Vagina (tissue), 2 donors: ENCODE measurements at regions not wholly inside any gene's neighbourhood (a gene's known extent, or its start where the extent isn't known, plus 50 kb on each side); places are given as distances from the start of the nearest gene placed in this dataset.

Source experiments
- CTCF ChIP-seq, 3 experiments: fragments of 450-650 bp in 2 of 3; fragments of 200-600 bp in 1 of 3; sonication (generic) in 1 of 3; IDR thresholded peaks; one replicate each; pipeline ENCODE4 v1.5.1; 2017 to 2019; ENCODE audit warnings: antibody characterized with exemption in 3 of 3, mild to moderate bottlenecking in 2 of 3, moderate library complexity in 2 of 3
- POLR2A ChIP-seq, 2 donors: fragments of 450-650 bp; IDR thresholded peaks; one replicate each; pipeline ENCODE4 v1.6.1; 2017; ENCODE audit warnings: antibody characterized with exemption in 2 of 2, mild to moderate bottlenecking in 2 of 2, moderate library complexity in 2 of 2

GRCh38 chr16:80191928-80192327 is 348.9 kb upstream of the DYNLRB2 start:
- TF ChIP-seq CTCF (IDR thresholded peaks at IDR 0.05) (no peak), POLR2A (IDR thresholded peaks at IDR 0.05) (no peak)
